Glutamatergic neuron (in vitro differentiated cells): ENCODE measurements at regions not wholly inside any gene's neighbourhood (a gene's known extent, or its start where the extent isn't known, plus 50 kb on each side); places are given as distances from the start of the nearest gene placed in this dataset.

Experiments used
- DNase-seq: peaks from one replicate; pipeline ENCODE4 v3.0.0; 2022
- H3K27ac Mint-ChIP-seq: one replicate; pipeline ENCODE4 v1.8.0; 2020; ENCODE audit warnings: mild to moderate bottlenecking, mixed read lengths, inconsistent platforms; ENCODE audit not compliant: unreplicated experiment
- H3K27me3 Mint-ChIP-seq: one replicate; pipeline ENCODE4 v1.8.0; 2020; ENCODE audit warnings: mild to moderate bottlenecking, moderate library complexity, mixed read lengths, inconsistent platforms; ENCODE audit not compliant: unreplicated experiment
- H3K36me3 Mint-ChIP-seq: one replicate; pipeline ENCODE4 v1.8.0; 2020; ENCODE audit warnings: mild to moderate bottlenecking, mixed read lengths, inconsistent platforms; ENCODE audit not compliant: unreplicated experiment
- H3K4me1 Mint-ChIP-seq: one replicate; pipeline ENCODE4 v1.8.0; 2020; ENCODE audit warnings: mild to moderate bottlenecking, low read depth, mixed read lengths, inconsistent platforms; ENCODE audit not compliant: unreplicated experiment
- H3K4me3 Mint-ChIP-seq: one replicate; pipeline ENCODE4 v1.8.0; 2020; ENCODE audit warnings: mild to moderate bottlenecking, mixed read lengths, inconsistent platforms; ENCODE audit not compliant: unreplicated experiment
- H3K9me3 Mint-ChIP-seq: one replicate; pipeline ENCODE4 v1.8.0; 2020; ENCODE audit warnings: mild to moderate bottlenecking, moderate library complexity, mixed read lengths, inconsistent platforms; ENCODE audit not compliant: unreplicated experiment
- TF ChIP-seq, protein P1 (sequence below): fragments of 200-600 bp; sonication (generic); IDR thresholded peaks from one replicate; pipeline ENCODE4 v1.5.0; 2021; ENCODE audit not compliant: partially characterized antibody, unreplicated experiment

DNA sequence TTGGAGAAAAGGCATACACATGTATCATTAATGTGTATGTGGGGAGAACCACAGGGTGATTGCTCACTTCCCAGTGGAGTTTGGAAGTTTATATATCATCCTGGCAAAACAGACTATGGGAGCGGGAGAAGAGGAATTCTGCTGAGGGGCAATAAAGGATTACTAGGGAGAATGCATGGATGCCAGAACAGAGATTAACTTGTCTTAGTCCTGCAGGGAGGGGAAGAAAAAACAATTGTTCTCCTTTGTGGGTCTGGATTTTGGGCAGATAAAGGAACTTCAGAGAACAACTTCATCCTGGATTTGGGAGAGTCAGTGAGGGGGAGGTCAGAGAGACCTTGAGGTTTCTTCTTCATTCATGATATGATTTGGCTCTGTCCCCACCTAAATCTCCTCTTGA, 55.9 kb upstream of the SOX13 start:
- no peak overlapping the region for H3K27ac Mint-ChIP-seq
- no peak for DNase-seq
- TF ChIP-seq, protein P1, sequence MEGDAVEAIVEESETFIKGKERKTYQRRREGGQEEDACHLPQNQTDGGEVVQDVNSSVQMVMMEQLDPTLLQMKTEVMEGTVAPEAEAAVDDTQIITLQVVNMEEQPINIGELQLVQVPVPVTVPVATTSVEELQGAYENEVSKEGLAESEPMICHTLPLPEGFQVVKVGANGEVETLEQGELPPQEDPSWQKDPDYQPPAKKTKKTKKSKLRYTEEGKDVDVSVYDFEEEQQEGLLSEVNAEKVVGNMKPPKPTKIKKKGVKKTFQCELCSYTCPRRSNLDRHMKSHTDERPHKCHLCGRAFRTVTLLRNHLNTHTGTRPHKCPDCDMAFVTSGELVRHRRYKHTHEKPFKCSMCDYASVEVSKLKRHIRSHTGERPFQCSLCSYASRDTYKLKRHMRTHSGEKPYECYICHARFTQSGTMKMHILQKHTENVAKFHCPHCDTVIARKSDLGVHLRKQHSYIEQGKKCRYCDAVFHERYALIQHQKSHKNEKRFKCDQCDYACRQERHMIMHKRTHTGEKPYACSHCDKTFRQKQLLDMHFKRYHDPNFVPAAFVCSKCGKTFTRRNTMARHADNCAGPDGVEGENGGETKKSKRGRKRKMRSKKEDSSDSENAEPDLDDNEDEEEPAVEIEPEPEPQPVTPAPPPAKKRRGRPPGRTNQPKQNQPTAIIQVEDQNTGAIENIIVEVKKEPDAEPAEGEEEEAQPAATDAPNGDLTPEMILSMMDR = no peak
- no peaks in the 10 kb centered on the region for H3K9me3 Mint-ChIP-seq
- peaks cover 2% of the 10 kb centered on the region for H3K4me1 Mint-ChIP-seq
- H3K4me3 Mint-ChIP-seq = no peak overlapping the region
- peaks cover 1% of the 10 kb centered on the region for H3K27me3 Mint-ChIP-seq
- peaks cover 4% of the 10 kb centered on the region for H3K36me3 Mint-ChIP-seq

- Mint-ChIP-seq H3K36me3 (peaks cover 4% of the 10 kb centered on the region), H3K27me3 (peaks cover 1% of the 10 kb centered on the region), H3K4me3 (no peak overlapping the region), H3K4me1 (peaks cover 2% of the 10 kb centered on the region), H3K27ac (no peak overlapping the region), H3K9me3 (no peaks in the 10 kb centered on the region)
- TF ChIP-seq, protein P1 = no peak
- DNase-seq = no peak
Measured at GRCh38 chr1:204018460-204018859, 54.5 kb upstream of the SOX13 start.
